GM18951 (cell line): ENCODE measurements at regions not wholly inside any gene's neighbourhood (a gene's known extent, or its start where the extent isn't known, plus 50 kb on each side); places are given as distances from the start of the nearest gene placed in this dataset.

Experiments
- POLR2A ChIP-seq: IDR thresholded peaks from 4 replicates; pipeline ENCODE4 v1.6.1; 2011; ENCODE audit warnings: mild to moderate bottlenecking; ENCODE audit not compliant: insufficient read length, insufficient read depth; ENCODE audit errors: extremely low read depth
- in situ Hi-C: fragments of 300-500 bp; cut with MboI; formaldehyde crosslinking; loops from one replicate; pipeline ENCODE4 v1.12.0; 2022; ENCODE audit warnings: low sequenced_read_pairs, mixed read lengths, inconsistent platforms; ENCODE audit not compliant: unreplicated experiment

GRCh38 chr12:89247967-89248366 lies 104.3 kb downstream of the DUSP6 start:
- in situ Hi-C loops: no loop called here
- TF ChIP-seq POLR2A: no peak

DNA sequence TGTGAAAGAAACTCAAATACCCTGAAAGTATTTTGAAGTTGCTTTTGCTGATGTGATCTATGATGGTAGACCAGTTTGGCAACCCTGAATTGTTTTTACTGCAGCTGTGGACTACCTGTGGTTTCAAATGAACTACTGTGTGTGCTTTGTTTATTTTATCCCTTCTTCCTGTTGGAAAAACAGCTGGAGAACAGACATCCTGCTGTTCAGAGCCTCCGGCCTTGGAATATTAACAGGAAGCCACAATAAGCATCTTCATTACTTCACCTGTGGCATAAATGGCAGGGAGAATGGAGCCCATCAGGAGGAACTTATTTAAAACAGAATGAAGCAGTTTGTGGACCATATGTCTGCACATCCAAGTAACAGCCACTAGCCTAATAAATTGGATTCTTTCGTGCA lies 104.8 kb downstream of the DUSP6 start:
- in situ Hi-C loops: no loop called here
- TF ChIP-seq POLR2A: no peak

GRCh38 chr12:89245090-89245489 lies 107.2 kb downstream of the DUSP6 start:
- TF ChIP-seq POLR2A: no peak
- in situ Hi-C loops: no loop called here

DNA sequence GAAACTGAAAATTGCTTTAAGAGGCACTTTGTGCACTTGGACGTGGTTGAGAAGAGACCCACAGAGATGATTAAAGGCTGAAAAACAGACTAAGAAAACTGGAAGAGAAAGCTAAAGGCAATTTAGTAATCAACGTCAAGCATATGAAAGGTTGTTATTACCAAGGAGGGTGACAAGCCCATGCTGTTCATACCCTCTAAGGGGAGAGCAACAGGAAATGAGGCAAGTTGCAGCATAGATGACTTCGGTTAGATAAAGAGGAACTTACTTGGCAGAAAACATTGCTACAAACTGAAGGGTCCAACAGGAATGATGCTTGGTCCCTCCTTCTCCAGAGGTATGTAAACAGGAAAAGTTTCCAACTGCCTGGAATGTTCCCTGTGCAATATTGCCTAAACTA lies 107.8 kb downstream of the DUSP6 start:
- TF ChIP-seq POLR2A: no peak
- in situ Hi-C loops: no loop called here

DNA sequence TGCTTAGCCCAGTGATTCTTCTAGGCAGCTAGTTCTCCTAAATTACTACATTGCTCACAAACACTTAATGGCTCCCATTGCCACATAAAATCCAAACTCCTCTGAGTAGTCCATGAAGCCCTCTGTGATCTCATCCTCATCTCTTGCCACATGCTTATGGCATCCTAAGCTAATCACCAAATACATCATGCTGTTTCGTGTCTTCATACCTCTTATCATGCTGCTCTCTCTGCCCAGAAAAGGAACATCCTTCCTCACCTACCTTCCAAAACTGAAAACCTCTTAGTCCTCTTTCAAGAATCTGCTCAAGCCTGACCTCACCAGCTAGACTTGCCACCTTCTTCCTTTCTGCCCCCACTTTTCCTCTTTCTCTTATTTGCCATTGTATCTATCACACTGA lies 108.5 kb downstream of the DUSP6 start:
- in situ Hi-C loops: no loop called here
- TF ChIP-seq POLR2A: no peak

GRCh38 chr12:89239534-89239933 lies 112.8 kb downstream of the DUSP6 start:
- in situ Hi-C loops: no loop called here
- no peak for TF ChIP-seq POLR2A

- in situ Hi-C loops: no loop called here
- TF ChIP-seq POLR2A: no peak
Measured at GRCh38 chr12:89238593-89238992, 113.7 kb downstream of the DUSP6 start.

- TF ChIP-seq POLR2A: no peak
Measured at GRCh38 chr12:89237763-89238162, 114.5 kb downstream of the DUSP6 start.

DNA sequence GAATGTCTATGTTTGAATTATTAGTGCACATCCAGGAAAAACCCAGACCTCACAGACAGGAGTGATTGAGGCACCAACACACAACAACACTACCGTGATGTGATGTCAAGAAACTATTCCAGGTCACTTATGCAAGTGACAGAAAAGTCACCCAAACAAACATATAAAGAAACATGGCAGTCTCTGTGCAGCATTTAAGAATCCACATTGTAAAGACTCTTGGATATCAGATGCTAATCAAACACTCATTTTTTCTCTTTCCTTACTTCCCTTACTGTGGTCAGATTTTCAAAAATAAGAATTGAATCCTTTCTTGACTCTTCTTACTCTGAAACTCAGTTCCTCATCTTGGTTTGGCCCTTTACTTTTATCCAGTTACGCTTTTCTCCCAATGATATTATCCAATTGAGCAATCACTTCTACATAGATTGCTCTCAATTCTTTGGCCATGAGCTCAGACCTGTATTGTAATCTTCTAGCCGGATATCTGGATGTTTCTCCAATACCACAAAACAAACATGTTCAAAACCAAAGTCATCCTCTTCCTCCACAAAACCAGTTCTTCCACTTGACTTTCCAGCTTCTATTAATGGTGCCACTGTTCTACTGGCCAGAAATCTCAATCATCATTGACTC lies 115.4 kb downstream of the DUSP6 start:
- in situ Hi-C loops: no loop called here
- TF ChIP-seq POLR2A: no peak

More at GRCh38 chr12:89237763-89238162, 114.5 kb downstream of the DUSP6 start:
- in situ Hi-C loops: no loop called here

DNA sequence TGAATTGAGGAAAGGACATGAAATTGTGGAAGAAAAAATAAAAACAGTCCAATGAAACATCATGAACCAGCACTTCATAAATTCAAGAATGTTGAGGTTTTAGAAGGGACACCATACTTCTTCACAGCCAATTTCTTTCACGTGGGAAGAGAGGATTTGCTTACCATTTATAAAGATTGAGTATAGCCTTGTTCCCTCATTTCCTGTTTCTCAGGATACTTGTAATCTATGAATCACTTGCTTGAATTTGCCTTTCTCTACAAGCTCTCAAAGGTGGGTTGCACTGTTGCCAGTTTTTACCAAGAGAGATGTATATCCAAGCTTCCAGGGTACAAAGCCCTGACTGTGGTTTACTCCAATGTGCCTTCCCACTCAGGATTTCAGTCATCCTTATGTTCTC lies 116.1 kb downstream of the DUSP6 start:
- in situ Hi-C loops: no loop called here
- TF ChIP-seq POLR2A: no peak

DNA sequence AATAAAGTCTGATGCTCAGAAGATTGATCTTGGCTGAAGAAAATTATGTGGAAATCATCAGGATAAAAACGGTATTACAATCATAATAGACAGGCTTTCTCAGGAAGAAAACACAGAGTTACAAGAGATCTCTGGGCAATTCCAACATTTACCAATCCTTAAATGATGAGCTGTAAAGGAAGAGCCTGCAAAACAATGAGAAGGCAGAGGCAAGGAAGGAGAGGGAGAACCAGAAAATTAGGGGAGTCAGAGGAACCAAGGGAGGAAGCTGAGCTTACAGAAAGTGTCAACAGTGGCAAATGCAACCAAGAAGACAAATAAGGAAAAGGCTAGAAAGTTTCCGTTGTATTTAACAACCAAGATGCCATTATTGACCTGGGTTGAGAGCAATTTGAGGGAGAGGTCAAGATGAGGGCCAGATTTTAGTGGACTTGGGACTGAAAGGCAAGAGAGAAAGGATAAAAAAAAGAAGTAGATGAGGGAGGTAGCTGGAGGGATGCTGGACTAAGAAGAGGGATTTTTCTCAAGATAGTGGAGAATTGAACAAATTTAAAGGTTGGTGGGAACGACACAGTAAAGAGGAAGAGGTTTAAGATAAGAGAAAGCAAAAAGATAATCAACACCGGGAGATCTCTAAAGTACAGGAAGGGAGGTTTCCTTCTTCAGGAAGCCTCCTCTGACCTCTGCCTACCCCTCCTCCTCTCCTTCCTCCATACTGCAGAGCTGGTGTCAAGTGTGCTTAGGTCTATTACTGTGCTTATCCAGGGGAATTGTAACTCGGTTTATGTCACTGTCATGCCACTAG lies 116.9 kb downstream of the DUSP6 start:
- in situ Hi-C loops: no loop called here
- TF ChIP-seq POLR2A: no peak

DNA sequence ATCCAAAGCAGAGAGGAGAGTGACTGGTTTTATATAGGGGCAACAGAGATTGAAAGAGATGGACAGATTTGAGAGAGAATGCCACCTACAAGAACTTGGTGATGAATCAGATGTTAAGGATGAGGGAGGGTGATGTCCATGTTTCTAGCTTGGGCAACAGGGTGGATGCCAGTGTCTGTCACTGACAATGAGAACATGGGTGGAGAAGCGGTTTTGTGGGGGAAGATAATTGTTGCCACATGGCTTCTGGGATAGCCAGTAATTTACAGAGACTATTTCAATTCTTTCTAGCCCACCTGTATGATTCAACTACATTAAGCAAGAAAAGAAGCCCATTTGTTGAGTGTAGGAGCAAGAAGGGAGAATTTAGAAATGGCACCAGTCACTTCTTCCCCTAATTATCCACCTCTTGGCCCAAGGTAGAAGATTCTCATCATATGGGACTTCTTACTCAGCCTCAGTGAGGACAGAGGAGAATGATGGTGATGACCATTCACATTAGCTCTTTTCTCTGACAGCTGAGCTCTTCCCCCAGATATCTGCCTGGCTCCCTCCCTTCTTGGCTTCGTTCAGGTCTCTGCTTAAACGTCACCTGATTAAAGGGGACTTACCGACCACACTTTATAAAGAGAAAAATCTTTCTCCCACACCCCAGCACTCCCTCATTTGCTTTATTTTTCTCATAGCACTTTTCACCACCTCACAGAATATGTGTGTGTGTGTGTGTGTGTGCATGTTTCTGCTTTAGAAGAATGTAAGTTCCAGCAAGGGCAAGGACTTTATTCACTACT lies 117.8 kb downstream of the DUSP6 start:
- TF ChIP-seq POLR2A: no peak
- in situ Hi-C loops: no loop called here

- no peak for TF ChIP-seq POLR2A
- in situ Hi-C loops: no loop called here
Measured at GRCh38 chr12:89231686-89232085, 120.6 kb downstream of the DUSP6 start.
